HFF-Myc (cell line): ENCODE measurements at regions not wholly inside any gene's neighbourhood (a gene's known extent, or its start where the extent isn't known, plus 50 kb on each side); places are given as distances from the start of the nearest gene placed in this dataset.

Experiments
- DNase-seq: peaks from one replicate; pipeline ENCODE4 v3.0.0-alpha.2; 2011; ENCODE audit warnings: low read depth; ENCODE audit errors: extremely low read depth
- H3K4me3 ChIP-seq: replicated peaks from 2 replicates; pipeline ENCODE4 v1.5.1; 2011; ENCODE audit warnings: low read depth, mild to moderate bottlenecking, control low read depth, low read length
- CTCF ChIP-seq: IDR thresholded peaks from 2 replicates; pipeline ENCODE4 v1.5.1; 2012; ENCODE audit warnings: mild to moderate bottlenecking, low read depth, low read length, control low read depth; ENCODE audit errors: missing control alignments

- no peak for TF ChIP-seq CTCF
- DNase-seq: no peak
- no peak overlapping the region for H3K4me3 ChIP-seq
These were observed 151.5 kb downstream of the CTTN start for GRCh38 chr11:70549796-70550195.

DNA sequence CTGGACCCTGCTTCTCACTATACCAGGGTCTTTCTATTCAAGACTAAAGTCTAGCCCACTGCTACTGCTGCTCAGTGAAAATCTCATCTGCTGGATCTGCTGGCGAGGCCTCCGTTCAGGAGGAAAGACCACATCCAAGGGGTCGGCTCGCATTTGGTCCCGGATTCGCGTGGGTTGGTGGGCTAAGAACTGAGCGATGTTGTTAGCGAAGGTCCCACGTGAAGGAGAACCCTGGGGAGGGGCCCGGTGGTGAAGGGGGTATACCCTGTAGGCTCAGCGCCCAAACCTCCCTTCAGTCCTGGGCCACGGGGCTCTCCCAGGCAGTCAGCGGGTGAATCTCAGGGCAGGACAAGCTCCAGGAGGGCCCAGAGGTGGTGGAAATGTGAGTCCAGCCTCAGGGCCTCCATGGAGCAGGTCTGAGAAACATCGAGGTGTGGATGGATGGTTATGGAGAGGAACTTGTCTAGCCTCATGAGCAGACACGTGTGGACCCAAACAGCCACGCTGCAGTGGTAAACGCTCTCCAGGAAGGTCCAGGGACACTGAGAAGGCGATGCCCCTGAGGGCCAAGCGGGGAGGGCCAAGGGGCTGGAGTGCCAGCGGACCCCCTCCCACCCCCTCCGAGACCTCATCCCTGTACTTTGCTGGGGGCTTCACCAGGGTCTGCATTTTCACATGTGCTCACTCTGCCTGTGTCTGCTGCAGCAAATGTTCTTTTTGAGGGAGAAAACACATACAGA is 152.3 kb downstream of the CTTN start:
- no peak overlapping the region for H3K4me3 ChIP-seq
- TF ChIP-seq CTCF: no peak
- DNase-seq: no peak

DNA sequence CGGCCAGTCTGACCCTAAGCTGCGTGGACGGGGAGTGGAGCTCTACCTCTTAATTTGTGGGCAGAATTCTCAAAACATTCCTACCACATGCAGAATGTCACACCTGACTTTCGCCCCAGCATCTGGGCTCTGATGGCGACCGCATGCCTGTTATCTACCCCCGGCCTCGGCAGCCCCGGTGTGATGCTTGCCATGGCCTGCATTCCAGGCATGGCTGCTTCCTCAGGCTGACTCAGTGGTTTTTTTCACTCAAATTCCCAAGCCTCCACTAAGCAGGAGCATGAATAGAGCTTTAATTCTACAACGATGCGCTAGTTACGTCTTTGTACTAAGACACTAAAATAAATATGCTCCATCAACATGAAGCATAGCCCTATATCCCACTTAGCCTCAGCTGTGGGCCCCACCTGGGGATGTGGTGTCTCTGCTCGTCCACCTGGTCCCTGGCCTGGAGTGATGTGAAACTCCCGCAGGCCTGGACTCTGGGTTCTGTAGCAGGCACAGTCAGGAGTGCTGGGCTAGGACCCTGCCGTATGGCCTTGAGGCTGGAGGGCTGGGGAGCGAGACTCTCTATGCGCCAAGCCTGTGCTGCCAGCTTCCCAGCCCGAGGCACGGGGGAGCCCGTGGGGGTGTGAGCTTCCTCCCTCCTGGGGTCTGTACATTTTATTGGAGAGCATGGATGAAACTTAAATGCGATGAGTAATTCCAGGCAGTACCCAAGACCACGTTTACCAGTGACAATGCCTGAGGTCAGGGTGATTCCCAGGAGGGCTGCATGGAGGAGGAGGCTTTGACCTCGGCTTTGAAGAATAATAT is 153.2 kb downstream of the CTTN start:
- DNase-seq: no peak
- no peak overlapping the region for H3K4me3 ChIP-seq
- no peak for TF ChIP-seq CTCF

GRCh38 chr11:70552167-70553150 is 154.1 kb downstream of the CTTN start:
- TF ChIP-seq CTCF: no peak
- no peak for DNase-seq
- H3K4me3 ChIP-seq: no peak overlapping the region

DNA sequence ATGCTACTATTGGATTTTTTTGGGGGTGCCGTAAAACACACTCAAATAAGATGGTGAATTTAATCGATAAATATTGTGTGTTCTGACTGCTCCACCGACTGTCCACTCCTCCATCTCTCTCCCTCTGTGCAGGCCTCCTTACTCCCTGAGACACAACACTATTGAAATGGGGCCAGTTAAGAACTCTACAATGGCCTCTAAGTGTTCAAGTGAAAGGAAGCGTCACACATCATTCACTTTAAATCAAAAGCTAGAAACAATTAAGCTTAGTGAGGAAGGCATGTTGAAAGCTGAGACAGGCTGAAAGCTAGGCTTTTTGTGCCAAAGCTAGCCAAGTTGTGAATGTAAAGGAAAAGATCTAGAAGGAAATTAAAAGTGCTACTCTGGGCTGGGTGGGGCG is 156.7 kb downstream of the CTTN start:
- H3K4me3 ChIP-seq: no peak overlapping the region
- DNase-seq: no peak
- no peak for TF ChIP-seq CTCF
